OCI-LY1 (cell line): ENCODE measurements at regions not wholly inside any gene's neighbourhood (a gene's known extent, or its start where the extent isn't known, plus 50 kb on each side); places are given as distances from the start of the nearest gene placed in this dataset.

Experiments
- H2AFZ ChIP-seq: fragments of 200-600 bp; sonication (generic), shearing (Covaris generic); 2 replicates; pipeline ENCODE4 v1.6.0; 2014; ENCODE audit warnings: antibody characterized with exemption, mild to moderate bottlenecking, low read length
- H3F3A ChIP-seq: fragments of 200-600 bp; sonication (generic), shearing (Covaris generic); 2 replicates; pipeline ENCODE4 v1.6.0; 2014; ENCODE audit warnings: mild to moderate bottlenecking, antibody characterized with exemption, low read length, moderate library complexity; ENCODE audit not compliant: insufficient read depth
- H3K27ac ChIP-seq: fragments of 200-600 bp; sonication (generic); 2 replicates; pipeline ENCODE4 v1.5.1; 2014; ENCODE audit warnings: low read length, mixed run types, mild to moderate bottlenecking, low read depth; ENCODE audit not compliant: poor library complexity, severe bottlenecking
- H3K27me3 ChIP-seq: fragments of 200-600 bp; sonication (generic); 2 replicates; pipeline ENCODE4 v1.6.0; 2014; ENCODE audit warnings: antibody characterized with exemption, mild to moderate bottlenecking, low read length, moderate library complexity; ENCODE audit not compliant: insufficient read depth
- H3K36me3 ChIP-seq: fragments of 200-600 bp; sonication (generic); 2 replicates; pipeline ENCODE4 v1.6.1; 2014; ENCODE audit warnings: mild to moderate bottlenecking, antibody characterized with exemption, low read length, moderate library complexity, mixed read lengths; ENCODE audit not compliant: insufficient read depth
- H3K4me1 ChIP-seq: fragments of 200-600 bp; sonication (generic); 2 replicates; pipeline ENCODE4 v1.5.1; 2014; ENCODE audit warnings: mild to moderate bottlenecking, low read length, moderate library complexity; ENCODE audit not compliant: insufficient read depth, severe bottlenecking
- H3K4me2 ChIP-seq: fragments of 200-600 bp; sonication (generic), shearing (Covaris generic); 2 replicates; pipeline ENCODE4 v1.6.1; 2014; ENCODE audit warnings: low read length
- H3K4me3 ChIP-seq: fragments of 200-600 bp; sonication (generic); 2 replicates; pipeline ENCODE4 v1.5.1; 2014; ENCODE audit warnings: low read length, low read depth, mild to moderate bottlenecking, mixed read lengths; ENCODE audit not compliant: poor library complexity, severe bottlenecking
- H3K79me2 ChIP-seq: fragments of 200-600 bp; shearing (Covaris generic); 2 replicates; pipeline ENCODE4 v1.6.1; 2016; ENCODE audit warnings: mixed run types, low read length, mixed read lengths; ENCODE audit not compliant: insufficient read depth
- H3K9ac ChIP-seq: fragments of 200-600 bp; sonication (generic), shearing (Covaris generic); 2 replicates; pipeline ENCODE4 v1.6.1; 2014; ENCODE audit warnings: mild to moderate bottlenecking, low read length, mixed read lengths
- H3K9me2 ChIP-seq: fragments of 200-600 bp; sonication (generic), shearing (Covaris generic); 2 replicates; pipeline ENCODE4 v1.6.1; 2014; ENCODE audit warnings: low read depth, mild to moderate bottlenecking, low read length, mixed read lengths
- H3K9me3 ChIP-seq: fragments of 200-600 bp; shearing (Covaris generic); 2 replicates; pipeline ENCODE4 v1.6.1; 2014; ENCODE audit warnings: low read length, mixed read lengths
- H4K20me1 ChIP-seq: fragments of 200-600 bp; sonication (generic), shearing (Covaris generic); 2 replicates; pipeline ENCODE4 v1.6.0; 2016; ENCODE audit warnings: mild to moderate bottlenecking, low read length; ENCODE audit not compliant: insufficient read depth
- CTCF ChIP-seq: fragments of 200-600 bp; sonication (generic), shearing (Covaris generic); IDR thresholded peaks from 2 replicates; pipeline ENCODE4 v1.5.1; 2017; ENCODE audit warnings: mild to moderate bottlenecking, antibody characterized with exemption, low read length, moderate library complexity, mixed read lengths
- EZH2 ChIP-seq: fragments of 200-600 bp; sonication (generic), shearing (Covaris generic); IDR thresholded peaks from 2 replicates; pipeline ENCODE4 v1.8.0; 2017; ENCODE audit warnings: borderline replicate concordance, mixed run types, mild to moderate bottlenecking, antibody characterized with exemption, low read length, moderate library complexity, mixed read lengths

DNA sequence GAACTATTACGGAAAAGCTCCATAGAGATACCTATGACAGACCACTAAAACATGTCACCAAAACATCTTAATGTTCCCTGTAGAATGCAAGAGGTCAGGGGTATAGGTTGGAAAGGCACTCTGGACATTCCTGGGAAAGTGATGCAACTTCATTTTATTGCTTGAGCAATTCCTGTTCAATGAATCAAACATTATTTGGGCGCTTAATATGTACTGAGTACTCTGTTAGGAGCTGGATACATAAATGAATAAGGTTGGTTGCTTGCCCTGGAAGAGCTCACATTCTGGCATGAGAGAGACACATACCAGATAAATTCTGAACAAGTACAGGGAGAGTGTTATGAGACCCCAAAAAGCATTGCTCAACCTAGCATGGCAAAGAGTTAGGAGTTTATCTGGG, 408.9 kb upstream of the DMAC1 start:
- no peaks in the 10 kb centered on the region for H3K9me2 ChIP-seq
- no peak overlapping the region for H3K4me2 ChIP-seq
- H2AFZ ChIP-seq, result no peak overlapping the region
- no peaks in the 10 kb centered on the region for H3K4me1 ChIP-seq
- H3K9ac ChIP-seq, result no peak overlapping the region
- H3K36me3 ChIP-seq, result no peaks in the 10 kb centered on the region
- H3K79me2 ChIP-seq, result no peaks in the 10 kb centered on the region
- H3K27me3 ChIP-seq, result no peaks in the 10 kb centered on the region
- H4K20me1 ChIP-seq, result no peaks in the 10 kb centered on the region
- H3K9me3 ChIP-seq, result no peaks in the 10 kb centered on the region
- TF ChIP-seq CTCF (no peak), EZH2 (no peak)
- no peak overlapping the region for H3K4me3 ChIP-seq
- H3F3A ChIP-seq, result no peaks in the 10 kb centered on the region
- no peak overlapping the region for H3K27ac ChIP-seq

DNA sequence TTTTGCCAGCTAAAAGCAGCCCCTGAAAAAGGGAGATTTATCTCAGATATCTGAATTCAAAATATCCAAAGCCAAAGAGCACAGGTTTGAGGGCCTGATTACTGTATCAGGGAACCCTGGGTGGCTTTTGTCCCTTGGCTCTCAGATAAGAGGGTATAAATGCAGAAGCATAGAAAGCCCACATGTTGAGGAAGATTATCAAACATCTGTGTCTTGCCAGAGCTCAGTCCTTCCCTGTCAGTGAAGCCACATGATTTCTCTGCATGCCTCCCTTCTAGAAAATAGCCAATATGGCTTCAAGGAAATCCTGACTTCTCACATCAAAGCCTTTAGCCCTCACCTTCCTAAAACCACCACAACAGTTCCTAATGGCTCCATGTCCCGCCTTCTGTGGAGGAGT, 408.0 kb upstream of the DMAC1 start:
- Histone ChIP-seq H3K27me3 (no peaks in the 10 kb centered on the region), H3K9ac (no peak overlapping the region), H4K20me1 (no peaks in the 10 kb centered on the region), H3K27ac (no peak overlapping the region), H3K4me1 (no peaks in the 10 kb centered on the region), H3K9me3 (no peaks in the 10 kb centered on the region), H3F3A (no peaks in the 10 kb centered on the region), H3K36me3 (no peaks in the 10 kb centered on the region), H3K4me3 (no peak overlapping the region), H3K4me2 (no peak overlapping the region), H3K9me2 (no peaks in the 10 kb centered on the region), H3K79me2 (no peaks in the 10 kb centered on the region), H2AFZ (no peak overlapping the region)
- TF ChIP-seq CTCF (no peak), EZH2 (no peak)

DNA sequence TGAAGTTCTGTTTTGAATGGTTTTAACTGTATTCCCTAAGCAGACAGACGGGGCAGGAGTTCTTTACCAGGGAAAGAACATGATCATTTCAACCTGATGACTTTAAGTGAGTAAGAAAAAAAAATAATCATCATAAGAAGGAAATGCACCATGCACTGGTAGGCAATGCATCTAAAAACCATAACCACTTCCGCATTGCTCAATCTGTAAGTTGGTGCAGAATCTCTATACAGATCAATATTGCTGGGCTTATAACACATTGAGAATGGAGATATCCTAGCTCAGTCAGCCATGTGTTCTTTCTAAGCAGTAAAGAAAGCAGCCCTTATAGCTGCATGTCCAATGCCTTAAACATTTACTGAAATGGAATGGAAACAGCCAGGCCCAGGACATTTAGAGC, 407.1 kb upstream of the DMAC1 start:
- Histone ChIP-seq H3K36me3 (no peaks in the 10 kb centered on the region), H4K20me1 (no peaks in the 10 kb centered on the region), H3K9ac (no peak overlapping the region), H3K4me2 (no peak overlapping the region), H2AFZ (no peak overlapping the region), H3K9me3 (no peaks in the 10 kb centered on the region), H3K79me2 (no peaks in the 10 kb centered on the region), H3K27ac (no peak overlapping the region), H3F3A (no peaks in the 10 kb centered on the region), H3K9me2 (no peaks in the 10 kb centered on the region), H3K27me3 (no peaks in the 10 kb centered on the region), H3K4me1 (no peaks in the 10 kb centered on the region), H3K4me3 (no peak overlapping the region)
- no peak for TF ChIP-seq CTCF
- TF ChIP-seq EZH2, result no peak
